ENCODE measurements at regions not wholly inside any gene's neighbourhood (a gene's known extent, or its start where the extent isn't known, plus 50 kb on each side); places are given as distances from the start of the nearest gene placed in this dataset.

DNA sequence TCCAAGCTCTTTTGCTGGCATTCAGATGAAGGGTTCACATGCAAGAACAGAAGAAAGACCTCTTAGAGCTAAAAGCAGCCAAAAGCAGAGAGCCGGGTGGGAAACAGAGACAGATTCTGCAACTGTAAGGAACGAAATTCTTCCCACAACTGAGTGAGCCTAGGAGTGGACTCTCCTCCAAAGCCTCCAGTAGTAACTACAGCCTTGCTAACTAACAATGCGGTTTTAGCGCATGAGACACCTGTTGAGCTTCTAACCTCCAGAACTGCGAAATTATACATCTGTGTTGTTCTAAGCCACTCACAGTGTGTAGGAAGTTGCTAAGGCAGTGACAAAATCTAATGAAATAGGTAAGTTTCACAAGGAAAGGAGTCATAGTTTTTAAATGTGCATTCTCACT, 98.1 kb upstream of the SLITRK1 start:
- no peaks in the 10 kb centered on the region for H3K79me2 ChIP-seq
- H3K9me3 ChIP-seq (ENCODE audit: low read depth), result no peaks in the 10 kb centered on the region
- no peak overlapping the region for H3K4me3 ChIP-seq
- no peaks in the 10 kb centered on the region for H3K27me3 ChIP-seq
- no peaks in the 10 kb centered on the region for H3K9me2 ChIP-seq (replicated peaks; ENCODE audit: insufficient read depth)
- TF ChIP-seq EZH2 (IDR thresholded peaks at IDR 0.05; ENCODE audit: borderline replicate concordance) (no peak), EZH2phosphoT487 (IDR thresholded peaks at IDR 0.05; ENCODE audit: low read depth, severe bottlenecking, unreplicated experiment) (no peak)
- TF ChIP-seq, protein P1, sequence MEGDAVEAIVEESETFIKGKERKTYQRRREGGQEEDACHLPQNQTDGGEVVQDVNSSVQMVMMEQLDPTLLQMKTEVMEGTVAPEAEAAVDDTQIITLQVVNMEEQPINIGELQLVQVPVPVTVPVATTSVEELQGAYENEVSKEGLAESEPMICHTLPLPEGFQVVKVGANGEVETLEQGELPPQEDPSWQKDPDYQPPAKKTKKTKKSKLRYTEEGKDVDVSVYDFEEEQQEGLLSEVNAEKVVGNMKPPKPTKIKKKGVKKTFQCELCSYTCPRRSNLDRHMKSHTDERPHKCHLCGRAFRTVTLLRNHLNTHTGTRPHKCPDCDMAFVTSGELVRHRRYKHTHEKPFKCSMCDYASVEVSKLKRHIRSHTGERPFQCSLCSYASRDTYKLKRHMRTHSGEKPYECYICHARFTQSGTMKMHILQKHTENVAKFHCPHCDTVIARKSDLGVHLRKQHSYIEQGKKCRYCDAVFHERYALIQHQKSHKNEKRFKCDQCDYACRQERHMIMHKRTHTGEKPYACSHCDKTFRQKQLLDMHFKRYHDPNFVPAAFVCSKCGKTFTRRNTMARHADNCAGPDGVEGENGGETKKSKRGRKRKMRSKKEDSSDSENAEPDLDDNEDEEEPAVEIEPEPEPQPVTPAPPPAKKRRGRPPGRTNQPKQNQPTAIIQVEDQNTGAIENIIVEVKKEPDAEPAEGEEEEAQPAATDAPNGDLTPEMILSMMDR (IDR thresholded peaks at IDR 0.05; ENCODE audit: poor library complexity), result no peak
- H3K4me1 ChIP-seq (ENCODE audit: insufficient read depth), result no peaks in the 10 kb centered on the region
- 79% methylated on average over 5 of the region's 5 CpGs for WGBS (ENCODE audit: low lambda C conversion rate, missing lambda C conversion rate)
- H3K4me2 ChIP-seq, result no peak overlapping the region
- H3K36me3 ChIP-seq (replicated peaks; ENCODE audit: insufficient read depth, low read depth), result no peaks in the 10 kb centered on the region
- no peak for DNase-seq (ENCODE audit: low spot score)
- H2AFZ ChIP-seq, result no peak overlapping the region
- H4K20me1 ChIP-seq (ENCODE audit: insufficient read depth, poor library complexity, severe bottlenecking), result no peaks in the 10 kb centered on the region
- no peak overlapping the region for H3K27ac ChIP-seq

DNA sequence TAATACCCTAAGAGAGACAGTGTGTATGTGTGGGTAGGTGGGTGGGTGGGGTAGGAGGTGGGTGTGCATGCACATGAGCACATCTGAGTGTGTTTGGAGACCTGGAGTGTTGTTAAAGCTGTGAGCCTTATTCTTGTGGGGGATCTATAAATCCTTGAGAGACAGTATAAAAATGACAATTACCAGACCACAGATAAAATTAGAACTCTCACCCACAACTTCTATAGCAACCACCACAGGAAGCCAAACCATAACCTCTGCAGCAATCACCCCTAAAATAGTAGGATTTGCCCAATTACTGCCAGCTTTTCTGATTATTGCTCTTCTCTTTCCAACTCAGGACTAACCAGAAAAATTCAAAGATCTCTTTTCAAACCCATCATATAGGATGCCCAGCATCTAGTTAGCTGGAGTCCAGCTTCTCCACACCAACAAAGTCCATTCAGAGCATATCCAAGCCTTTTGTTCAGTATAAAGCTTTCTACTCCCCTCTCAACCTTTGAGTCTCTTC, 93.4 kb upstream of the SLITRK1 start:
- no peaks in the 10 kb centered on the region for H4K20me1 ChIP-seq (ENCODE audit: insufficient read depth, poor library complexity, severe bottlenecking)
- no peak overlapping the region for H3K4me3 ChIP-seq
- no peak overlapping the region for H3K4me2 ChIP-seq
- no peaks in the 10 kb centered on the region for H3K4me1 ChIP-seq (ENCODE audit: insufficient read depth)
- no peak overlapping the region for H2AFZ ChIP-seq
- H3K27ac ChIP-seq, result no peak overlapping the region
- no peak for DNase-seq (ENCODE audit: low spot score)
- no peaks in the 10 kb centered on the region for H3K36me3 ChIP-seq (replicated peaks; ENCODE audit: insufficient read depth, low read depth)
- TF ChIP-seq, protein P1 (IDR thresholded peaks at IDR 0.05; ENCODE audit: poor library complexity), result no peak
- TF ChIP-seq EZH2phosphoT487 (IDR thresholded peaks at IDR 0.05; ENCODE audit: low read depth, severe bottlenecking, unreplicated experiment) (no peak), EZH2 (IDR thresholded peaks at IDR 0.05; ENCODE audit: borderline replicate concordance) (no peak)
- H3K9me2 ChIP-seq (replicated peaks; ENCODE audit: insufficient read depth), result no peaks in the 10 kb centered on the region
- H3K79me2 ChIP-seq, result no peaks in the 10 kb centered on the region
- H3K9me3 ChIP-seq (ENCODE audit: low read depth), result no peaks in the 10 kb centered on the region
- no peaks in the 10 kb centered on the region for H3K27me3 ChIP-seq

DNA sequence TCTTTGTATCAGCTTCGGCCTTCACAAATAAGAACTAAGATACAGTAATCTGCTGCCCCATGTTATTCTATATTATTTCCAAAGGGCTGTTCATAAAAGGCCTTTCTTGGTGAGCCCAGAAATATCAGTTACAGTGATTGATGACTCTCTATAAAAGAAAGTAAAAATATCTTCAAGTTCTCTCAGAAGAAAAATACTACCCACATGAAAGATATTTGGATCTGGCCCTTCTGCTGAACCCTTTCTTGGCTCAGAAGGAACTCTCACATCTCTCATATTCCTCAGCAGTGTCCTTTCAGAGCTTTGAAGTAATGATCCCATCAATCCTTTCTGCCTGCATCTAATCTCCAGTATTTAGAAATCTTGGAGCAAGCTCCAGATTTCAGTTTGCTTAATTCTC, 76.3 kb upstream of the SLITRK1 start:
- Histone ChIP-seq H3K4me2 (no peak overlapping the region), H3K4me1 (ENCODE audit: insufficient read depth) (no peaks in the 10 kb centered on the region), H3K9me3 (ENCODE audit: low read depth) (no peaks in the 10 kb centered on the region), H3K27me3 (no peaks in the 10 kb centered on the region), H3K79me2 (no peaks in the 10 kb centered on the region), H3K27ac (no peak overlapping the region), H2AFZ (no peak overlapping the region), H3K9me2 (replicated peaks; ENCODE audit: insufficient read depth) (no peaks in the 10 kb centered on the region), H3K4me3 (no peak overlapping the region), H3K36me3 (replicated peaks; ENCODE audit: insufficient read depth, low read depth) (no peaks in the 10 kb centered on the region), H4K20me1 (ENCODE audit: insufficient read depth, poor library complexity, severe bottlenecking) (no peaks in the 10 kb centered on the region)
- TF ChIP-seq, protein P1 (IDR thresholded peaks at IDR 0.05; ENCODE audit: poor library complexity), result no peak
- TF ChIP-seq EZH2phosphoT487 (IDR thresholded peaks at IDR 0.05; ENCODE audit: low read depth, severe bottlenecking, unreplicated experiment), result no peak
- TF ChIP-seq EZH2 (IDR thresholded peaks at IDR 0.05; ENCODE audit: borderline replicate concordance), result no peak
- 82% methylated on average over 1 of the region's 1 CpG for WGBS (ENCODE audit: low lambda C conversion rate, missing lambda C conversion rate)
- DNase-seq (ENCODE audit: low spot score), result no peak

DNA sequence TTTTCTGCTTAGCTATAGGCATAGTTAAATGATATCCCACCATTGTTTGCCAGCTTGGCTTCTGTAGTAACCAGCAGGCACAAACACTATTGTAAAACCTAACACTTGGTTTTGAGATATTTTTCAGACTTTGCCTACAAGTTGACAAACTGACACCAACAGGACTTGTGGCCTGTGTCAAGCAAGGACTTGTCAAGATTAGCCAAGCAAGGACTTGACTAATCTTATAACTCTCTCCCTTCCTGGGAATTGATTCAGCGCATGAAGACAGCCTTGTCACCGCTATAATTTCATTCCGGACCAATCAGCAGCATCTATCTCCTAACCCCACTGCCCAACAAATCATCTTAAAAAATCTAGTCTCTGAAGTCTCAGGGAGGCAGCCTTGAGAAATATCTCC, 72.7 kb upstream of the SLITRK1 start:
- Histone ChIP-seq H3K9me2 (replicated peaks; ENCODE audit: insufficient read depth) (no peaks in the 10 kb centered on the region), H3K4me3 (no peak overlapping the region), H3K79me2 (no peaks in the 10 kb centered on the region), H3K4me2 (no peak overlapping the region), H2AFZ (no peak overlapping the region), H3K36me3 (replicated peaks; ENCODE audit: insufficient read depth, low read depth) (no peaks in the 10 kb centered on the region), H4K20me1 (ENCODE audit: insufficient read depth, poor library complexity, severe bottlenecking) (no peaks in the 10 kb centered on the region), H3K27me3 (no peaks in the 10 kb centered on the region), H3K27ac (no peak overlapping the region), H3K9me3 (ENCODE audit: low read depth) (no peaks in the 10 kb centered on the region), H3K4me1 (ENCODE audit: insufficient read depth) (no peaks in the 10 kb centered on the region)
- 95% methylated on average over 3 of the region's 3 CpGs for WGBS (ENCODE audit: low lambda C conversion rate, missing lambda C conversion rate)
- TF ChIP-seq, protein P1 (IDR thresholded peaks at IDR 0.05; ENCODE audit: poor library complexity), result no peak
- no peak for TF ChIP-seq EZH2phosphoT487 (IDR thresholded peaks at IDR 0.05; ENCODE audit: low read depth, severe bottlenecking, unreplicated experiment)
- no peak for TF ChIP-seq EZH2 (IDR thresholded peaks at IDR 0.05; ENCODE audit: borderline replicate concordance)
- no peak for DNase-seq (ENCODE audit: low spot score)
